ENCODE measurements at regions not wholly inside any gene's neighbourhood (a gene's known extent, or its start where the extent isn't known, plus 50 kb on each side); places are given as distances from the start of the nearest gene placed in this dataset.

DNA sequence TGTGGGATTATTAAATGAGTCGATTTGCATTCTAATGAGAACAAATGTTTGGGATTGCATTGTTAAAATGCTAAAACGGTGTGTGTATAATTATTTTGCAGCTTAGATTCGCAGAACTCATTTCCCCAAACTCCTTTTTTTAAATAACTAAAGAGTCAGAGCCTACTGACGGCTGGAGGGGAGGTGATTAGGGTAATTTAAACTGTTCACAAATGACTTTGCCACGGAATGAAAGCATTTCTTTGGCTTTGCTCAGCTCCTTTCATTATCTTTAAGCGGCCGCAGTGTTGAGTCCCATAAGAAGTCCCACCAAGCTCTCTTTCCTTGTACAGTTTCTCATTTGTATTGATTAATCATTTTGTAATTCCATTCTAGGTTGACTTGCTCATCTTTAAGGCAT is 1632.8 kb downstream of the MAT2B start:
- DNase-seq (no peak), ATAC-seq (no peak)
- Mint-ChIP-seq H3K27ac (no peak overlapping the region), H3K9me3 (peaks cover 10% of the 10 kb centered on the region), H3K27me3 (no peaks in the 10 kb centered on the region), H3K36me3 (ENCODE audit: low read depth) (no peaks in the 10 kb centered on the region), H3K4me3 (no peak overlapping the region), H3K4me1 (ENCODE audit: low read depth) (no peaks in the 10 kb centered on the region)
- intact Hi-C loops (cut with micrococcal nuclease): no loop called here
- POLR2A ChIA-PET: no interaction called here
- CTCF ChIA-PET: no interaction called here
- TF ChIP-seq, protein P1, sequence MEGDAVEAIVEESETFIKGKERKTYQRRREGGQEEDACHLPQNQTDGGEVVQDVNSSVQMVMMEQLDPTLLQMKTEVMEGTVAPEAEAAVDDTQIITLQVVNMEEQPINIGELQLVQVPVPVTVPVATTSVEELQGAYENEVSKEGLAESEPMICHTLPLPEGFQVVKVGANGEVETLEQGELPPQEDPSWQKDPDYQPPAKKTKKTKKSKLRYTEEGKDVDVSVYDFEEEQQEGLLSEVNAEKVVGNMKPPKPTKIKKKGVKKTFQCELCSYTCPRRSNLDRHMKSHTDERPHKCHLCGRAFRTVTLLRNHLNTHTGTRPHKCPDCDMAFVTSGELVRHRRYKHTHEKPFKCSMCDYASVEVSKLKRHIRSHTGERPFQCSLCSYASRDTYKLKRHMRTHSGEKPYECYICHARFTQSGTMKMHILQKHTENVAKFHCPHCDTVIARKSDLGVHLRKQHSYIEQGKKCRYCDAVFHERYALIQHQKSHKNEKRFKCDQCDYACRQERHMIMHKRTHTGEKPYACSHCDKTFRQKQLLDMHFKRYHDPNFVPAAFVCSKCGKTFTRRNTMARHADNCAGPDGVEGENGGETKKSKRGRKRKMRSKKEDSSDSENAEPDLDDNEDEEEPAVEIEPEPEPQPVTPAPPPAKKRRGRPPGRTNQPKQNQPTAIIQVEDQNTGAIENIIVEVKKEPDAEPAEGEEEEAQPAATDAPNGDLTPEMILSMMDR (IDR thresholded peaks at IDR 0.05): no peak

DNA sequence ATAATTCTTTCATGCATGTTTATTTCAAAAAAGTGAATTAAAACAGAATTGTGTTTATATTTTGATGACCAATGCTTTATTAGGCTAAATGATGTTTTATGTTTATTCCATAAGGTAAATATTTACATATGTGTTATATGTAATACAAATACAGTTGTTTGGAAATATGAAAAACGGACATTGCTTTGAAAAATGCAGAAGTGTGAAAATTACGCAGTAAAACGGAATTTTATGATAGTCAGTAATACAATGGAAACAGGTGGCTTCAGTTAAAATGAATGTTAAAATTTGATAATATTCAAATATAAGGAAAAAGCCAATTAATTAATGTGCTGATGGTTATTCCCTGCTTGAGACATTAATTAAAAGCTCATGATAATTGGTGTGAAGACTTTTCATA is 1633.8 kb downstream of the MAT2B start:
- H3K27me3 Mint-ChIP-seq: no peaks in the 10 kb centered on the region
- H3K36me3 Mint-ChIP-seq (ENCODE audit: low read depth): no peaks in the 10 kb centered on the region
- no peak for DNase-seq
- no peak for ATAC-seq
- ChIA-PET POLR2A (no interaction called here), CTCF (no interaction called here)
- no peak overlapping the region for H3K27ac Mint-ChIP-seq
- TF ChIP-seq, protein P1 (IDR thresholded peaks at IDR 0.05): no peak
- intact Hi-C loops (cut with micrococcal nuclease): no loop called here
- no peaks in the 10 kb centered on the region for H3K4me1 Mint-ChIP-seq (ENCODE audit: low read depth)
- peaks cover 10% of the 10 kb centered on the region for H3K9me3 Mint-ChIP-seq
- H3K4me3 Mint-ChIP-seq: no peak overlapping the region

DNA sequence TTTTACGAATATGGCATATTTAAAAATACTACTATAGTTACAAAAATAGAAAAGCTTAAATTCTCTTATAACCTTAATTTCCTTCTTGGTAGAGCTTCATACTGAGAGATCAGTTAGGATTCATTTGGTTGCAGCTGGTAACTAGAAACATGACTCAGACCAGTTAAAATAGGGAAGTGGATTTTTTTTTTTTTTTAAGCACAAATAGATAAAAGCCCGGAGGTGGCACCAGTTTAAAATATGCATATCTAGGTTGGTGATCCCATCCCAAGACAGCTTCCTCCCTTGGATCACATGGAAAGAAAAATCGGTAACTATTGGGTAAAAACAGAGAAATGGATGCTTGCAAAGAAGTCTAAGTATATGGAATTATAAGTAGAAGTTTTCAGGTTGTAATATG is 1634.3 kb downstream of the MAT2B start:
- H3K9me3 Mint-ChIP-seq: peaks cover 10% of the 10 kb centered on the region
- no peaks in the 10 kb centered on the region for H3K36me3 Mint-ChIP-seq (ENCODE audit: low read depth)
- ATAC-seq: no peak
- CTCF ChIA-PET: no interaction called here
- H3K27me3 Mint-ChIP-seq: no peaks in the 10 kb centered on the region
- H3K4me1 Mint-ChIP-seq (ENCODE audit: low read depth): no peaks in the 10 kb centered on the region
- no peak overlapping the region for H3K4me3 Mint-ChIP-seq
- intact Hi-C loops (cut with micrococcal nuclease): no loop called here
- TF ChIP-seq, protein P1 (IDR thresholded peaks at IDR 0.05): no peak
- H3K27ac Mint-ChIP-seq: no peak overlapping the region
- DNase-seq: no peak
- POLR2A ChIA-PET: no interaction called here

DNA sequence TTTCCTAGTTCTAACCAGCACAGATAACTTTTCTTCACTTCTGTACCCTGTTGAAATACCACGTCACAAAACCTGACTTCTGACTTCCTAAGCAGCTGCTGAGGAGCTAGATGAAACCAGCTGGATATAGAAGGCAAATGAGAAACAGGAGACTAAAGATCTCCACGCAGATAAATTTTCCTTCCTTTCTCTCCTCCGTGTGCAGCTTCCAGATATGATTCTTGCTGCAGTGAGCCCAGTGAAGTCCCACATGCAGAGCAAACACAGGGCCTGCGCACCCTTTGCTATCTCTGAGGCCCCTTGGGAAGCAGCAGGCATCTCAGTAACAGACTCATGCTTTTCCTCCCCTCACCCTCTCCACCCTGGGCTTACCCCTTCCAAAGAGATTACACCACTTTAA is 1638.3 kb downstream of the MAT2B start:
- no peak for DNase-seq
- Mint-ChIP-seq H3K4me3 (no peak overlapping the region), H3K4me1 (ENCODE audit: low read depth) (no peaks in the 10 kb centered on the region), H3K27me3 (no peaks in the 10 kb centered on the region), H3K36me3 (ENCODE audit: low read depth) (no peaks in the 10 kb centered on the region), H3K9me3 (peaks cover 3% of the 10 kb centered on the region), H3K27ac (no peak overlapping the region)
- no peak for ATAC-seq
- CTCF ChIA-PET: no interaction called here
- intact Hi-C loops (cut with micrococcal nuclease): no loop called here
- TF ChIP-seq, protein P1 (IDR thresholded peaks at IDR 0.05): no peak
- POLR2A ChIA-PET: no interaction called here

DNA sequence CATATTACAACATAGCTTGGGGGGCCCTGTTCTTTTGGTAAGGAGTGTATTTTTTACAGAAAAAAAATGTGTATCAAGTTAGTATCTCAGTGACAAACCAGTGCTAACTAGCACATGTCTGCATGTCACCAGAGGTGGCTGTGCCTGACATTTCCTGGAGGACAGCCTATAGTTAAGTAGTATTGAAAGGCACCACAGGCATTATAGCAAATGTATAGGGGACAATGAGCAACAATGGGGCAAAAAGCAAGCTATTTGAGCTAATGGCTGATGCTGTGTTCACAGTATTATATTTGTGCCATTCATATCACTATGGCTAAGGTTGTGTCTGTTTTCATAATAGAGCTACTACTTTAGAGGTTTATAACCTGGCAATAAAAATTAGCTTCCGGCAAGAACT is 1644.0 kb downstream of the MAT2B start:
- POLR2A ChIA-PET: no interaction called here
- H3K27me3 Mint-ChIP-seq: no peaks in the 10 kb centered on the region

More for the DNA sequence above, 1644.0 kb downstream of the MAT2B start:
- intact Hi-C loops (cut with micrococcal nuclease): no loop called here
- ATAC-seq (no peak), DNase-seq (no peak)
- H3K27ac Mint-ChIP-seq: no peak overlapping the region
- no peaks in the 10 kb centered on the region for H3K36me3 Mint-ChIP-seq (ENCODE audit: low read depth)
- CTCF ChIA-PET: no interaction called here
- TF ChIP-seq, protein P1 (IDR thresholded peaks at IDR 0.05): no peak
- H3K9me3 Mint-ChIP-seq: no peaks in the 10 kb centered on the region
- H3K4me3 Mint-ChIP-seq: no peak overlapping the region
- no peaks in the 10 kb centered on the region for H3K4me1 Mint-ChIP-seq (ENCODE audit: low read depth)

Measured in activated CD8-positive, alpha-beta T cell treated with anti-CD3 and anti-CD28 coated beads for 36 hours (primary cell).